ENCODE measurements at regions not wholly inside any gene's neighbourhood (a gene's known extent, or its start where the extent isn't known, plus 50 kb on each side); places are given as distances from the start of the nearest gene placed in this dataset.
A peak's percentile ranks its signal among the peaks of the same experiment; 100 is the strongest.

- peak overlapping the region; percentile 58 for H3K4me3 ChIP-seq (ENCODE audit: low read depth, low read length)
- DNase-seq (ENCODE audit: low read depth, low spot score): peak; percentile 7
- no peak for TF ChIP-seq CTCF (IDR thresholded peaks at IDR 0.05; ENCODE audit: insufficient read depth, low read length, missing control alignments)
- ChIA-PET CTCF (no interaction called here), POLR2A (no interaction called here)
These were observed 113.0 kb upstream of the VAMP7 start for GRCh38 chrX:155767876-155768769.

- peak; percentile 21 for DNase-seq (ENCODE audit: low read depth, low spot score)
- ChIA-PET CTCF (no interaction called here), POLR2A (no interaction called here)
- TF ChIP-seq CTCF (IDR thresholded peaks at IDR 0.05; ENCODE audit: insufficient read depth, low read length, missing control alignments): no peak
- peak overlapping the region; percentile 58 for H3K4me3 ChIP-seq (ENCODE audit: low read depth, low read length)
These were observed 113.9 kb upstream of the VAMP7 start for GRCh38 chrX:155767051-155767875.

- H3K4me3 ChIP-seq (ENCODE audit: low read depth, low read length): no peak overlapping the region
- ChIA-PET CTCF (no interaction called here), POLR2A (no interaction called here)
- DNase-seq (ENCODE audit: low read depth, low spot score): no peak
- no peak for TF ChIP-seq CTCF (IDR thresholded peaks at IDR 0.05; ENCODE audit: insufficient read depth, low read length, missing control alignments)
These were observed 114.8 kb upstream of the VAMP7 start for GRCh38 chrX:155766321-155766720.

GRCh38 chrX:155761185-155761584, 120.0 kb upstream of the VAMP7 start:
- DNase-seq (ENCODE audit: low read depth, low spot score): no peak
- POLR2A ChIA-PET: no interaction called here
- no peak overlapping the region for H3K4me3 ChIP-seq (ENCODE audit: low read depth, low read length)
- CTCF ChIA-PET: no interaction called here
- no peak for TF ChIP-seq CTCF (IDR thresholded peaks at IDR 0.05; ENCODE audit: insufficient read depth, low read length, missing control alignments)

- ChIA-PET CTCF (no interaction called here), POLR2A (no interaction called here)
- DNase-seq (ENCODE audit: low read depth, low spot score): no peak
- H3K4me3 ChIP-seq (ENCODE audit: low read depth, low read length): no peak overlapping the region
- no peak for TF ChIP-seq CTCF (IDR thresholded peaks at IDR 0.05; ENCODE audit: insufficient read depth, low read length, missing control alignments)
These were observed 123.9 kb upstream of the VAMP7 start for GRCh38 chrX:155757046-155757759.

All from AG04449 (cell line).